ENCODE measurements at regions not wholly inside any gene's neighbourhood (a gene's known extent, or its start where the extent isn't known, plus 50 kb on each side); places are given as distances from the start of the nearest gene placed in this dataset.
A peak's percentile ranks its signal among the peaks of the same experiment; 100 is the strongest.

DNA sequence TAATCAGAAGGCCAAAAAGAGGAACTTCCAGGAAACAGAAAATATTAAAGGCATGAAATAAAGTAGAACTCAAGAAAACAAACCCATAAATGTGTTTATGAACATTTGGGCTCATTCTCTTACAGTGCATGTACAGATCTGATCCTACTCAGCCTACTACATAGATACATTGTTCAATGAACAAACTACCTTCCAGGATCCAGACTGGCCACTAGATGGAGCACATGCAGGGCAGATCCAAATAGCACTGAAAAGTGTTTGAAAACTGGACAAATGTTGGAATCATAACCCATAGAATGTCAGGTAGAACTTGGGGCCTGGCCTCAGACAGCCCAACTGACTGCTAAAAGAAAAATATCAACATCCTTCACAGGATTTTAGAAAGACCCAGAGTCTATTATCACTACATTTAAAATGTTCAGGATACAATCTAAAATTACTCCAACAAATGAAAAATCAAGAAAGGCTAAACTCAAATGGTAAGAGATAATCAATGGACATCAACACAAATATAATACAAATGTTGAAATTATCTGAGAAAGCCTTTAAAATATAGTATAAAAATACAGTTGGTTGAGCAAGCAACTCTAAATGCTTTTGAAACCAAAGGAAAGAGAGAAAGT, 122.4 kb upstream of the NUDT7 start:
- BruUV-seq (replicated peaks), result no TSS peak
- Mint-ChIP-seq H3K4me3 (ENCODE audit: low read depth, unreplicated experiment) (no peak overlapping the region), H3K36me3 (ENCODE audit: insufficient read depth, unreplicated experiment) (no peaks in the 10 kb centered on the region), H3K27me3 (ENCODE audit: unreplicated experiment) (peaks cover 67% of the 10 kb centered on the region), H3K27ac (ENCODE audit: unreplicated experiment) (no peak overlapping the region), H3K4me1 (ENCODE audit: low read depth, unreplicated experiment) (no peaks in the 10 kb centered on the region), H3K9me3 (ENCODE audit: low read depth, unreplicated experiment) (no peaks in the 10 kb centered on the region)
- intact Hi-C loops (cut with micrococcal nuclease; ENCODE audit: unreplicated experiment), result loop anchor here (1.0 to 2.0 kb wide), 2 partner anchors 61 to 371 kb away; no protein-coding TSS in a partner anchor
- TF ChIP-seq, protein P1, sequence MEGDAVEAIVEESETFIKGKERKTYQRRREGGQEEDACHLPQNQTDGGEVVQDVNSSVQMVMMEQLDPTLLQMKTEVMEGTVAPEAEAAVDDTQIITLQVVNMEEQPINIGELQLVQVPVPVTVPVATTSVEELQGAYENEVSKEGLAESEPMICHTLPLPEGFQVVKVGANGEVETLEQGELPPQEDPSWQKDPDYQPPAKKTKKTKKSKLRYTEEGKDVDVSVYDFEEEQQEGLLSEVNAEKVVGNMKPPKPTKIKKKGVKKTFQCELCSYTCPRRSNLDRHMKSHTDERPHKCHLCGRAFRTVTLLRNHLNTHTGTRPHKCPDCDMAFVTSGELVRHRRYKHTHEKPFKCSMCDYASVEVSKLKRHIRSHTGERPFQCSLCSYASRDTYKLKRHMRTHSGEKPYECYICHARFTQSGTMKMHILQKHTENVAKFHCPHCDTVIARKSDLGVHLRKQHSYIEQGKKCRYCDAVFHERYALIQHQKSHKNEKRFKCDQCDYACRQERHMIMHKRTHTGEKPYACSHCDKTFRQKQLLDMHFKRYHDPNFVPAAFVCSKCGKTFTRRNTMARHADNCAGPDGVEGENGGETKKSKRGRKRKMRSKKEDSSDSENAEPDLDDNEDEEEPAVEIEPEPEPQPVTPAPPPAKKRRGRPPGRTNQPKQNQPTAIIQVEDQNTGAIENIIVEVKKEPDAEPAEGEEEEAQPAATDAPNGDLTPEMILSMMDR (IDR thresholded peaks at IDR 0.05; ENCODE audit: unreplicated experiment), result peak; percentile 79
- CTCF ChIA-PET, result no interaction called here
- DNase-seq, result peak; percentile 61

DNA sequence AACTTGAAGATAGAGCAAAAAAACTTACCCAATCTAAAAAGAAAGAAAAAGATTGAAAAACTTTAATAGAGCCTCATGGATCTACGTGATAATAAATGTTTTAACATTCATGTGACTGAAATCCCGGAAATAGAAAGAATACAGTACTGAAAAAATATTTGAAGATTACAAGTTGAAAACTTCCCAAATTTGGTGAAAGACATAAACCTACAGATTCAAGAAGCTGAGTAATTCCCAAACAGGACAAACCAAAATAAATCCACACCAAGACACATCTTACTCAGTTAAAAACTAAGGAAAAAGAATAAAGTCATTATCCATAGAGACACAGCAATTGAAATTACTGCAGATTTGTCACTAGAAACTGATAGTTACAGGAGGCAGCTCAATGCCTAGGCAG, 121.8 kb upstream of the NUDT7 start:
- Mint-ChIP-seq H3K9me3 (ENCODE audit: low read depth, unreplicated experiment) (no peaks in the 10 kb centered on the region), H3K27ac (ENCODE audit: unreplicated experiment) (no peak overlapping the region), H3K4me1 (ENCODE audit: low read depth, unreplicated experiment) (no peaks in the 10 kb centered on the region), H3K27me3 (ENCODE audit: unreplicated experiment) (peaks cover 65% of the 10 kb centered on the region), H3K36me3 (ENCODE audit: insufficient read depth, unreplicated experiment) (no peaks in the 10 kb centered on the region), H3K4me3 (ENCODE audit: low read depth, unreplicated experiment) (no peak overlapping the region)
- intact Hi-C loops (cut with micrococcal nuclease; ENCODE audit: unreplicated experiment), result no loop called here
- no TSS peak for BruUV-seq (replicated peaks)
- CTCF ChIA-PET, result no interaction called here
- TF ChIP-seq, protein P1 (IDR thresholded peaks at IDR 0.05; ENCODE audit: unreplicated experiment), result no peak
- DNase-seq, result no peak

DNA sequence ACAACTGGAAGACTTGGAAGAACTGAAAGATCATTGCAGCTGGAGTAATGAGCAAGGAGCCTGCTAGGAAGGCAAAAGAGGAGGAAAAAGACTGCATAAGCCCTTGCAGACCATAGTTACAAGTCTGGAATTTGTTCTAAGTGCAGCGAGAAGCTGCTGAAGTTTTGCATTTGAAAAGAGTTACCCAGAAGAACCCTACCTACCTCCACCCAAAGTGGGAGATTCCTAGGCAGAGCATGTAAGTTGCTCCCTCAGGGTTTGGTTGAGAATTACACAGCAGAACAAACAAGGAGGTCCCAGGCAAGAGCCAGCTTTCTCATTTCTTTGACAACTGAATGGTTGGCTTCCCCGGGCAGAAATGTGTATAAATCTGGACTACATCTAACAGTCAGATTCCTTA, 118.7 kb upstream of the NUDT7 start:
- TF ChIP-seq, protein P1 (IDR thresholded peaks at IDR 0.05; ENCODE audit: unreplicated experiment), result no peak
- BruUV-seq (replicated peaks), result no TSS peak

DNA sequence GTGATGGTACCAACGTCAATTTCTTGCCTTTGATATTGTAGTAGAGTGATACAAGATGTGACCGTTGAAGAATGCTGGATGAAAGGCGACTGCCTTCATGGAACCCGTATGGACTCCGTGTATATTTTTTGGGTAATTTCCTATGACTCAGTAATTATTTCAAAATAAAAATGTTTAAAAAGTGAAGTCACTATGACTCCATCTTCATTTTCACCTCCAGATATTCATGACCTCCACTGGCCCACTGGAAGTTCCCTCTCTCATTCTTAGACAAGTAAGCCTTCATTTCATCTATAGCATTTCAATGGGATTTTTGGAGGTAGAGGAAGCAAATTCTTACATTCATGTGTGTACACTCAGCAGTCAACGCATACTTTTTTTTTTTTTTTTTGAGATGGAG, 111.8 kb upstream of the NUDT7 start:
- Mint-ChIP-seq H3K4me1 (ENCODE audit: low read depth, unreplicated experiment) (no peaks in the 10 kb centered on the region), H3K4me3 (ENCODE audit: low read depth, unreplicated experiment) (no peak overlapping the region), H3K27me3 (ENCODE audit: unreplicated experiment) (peaks cover 39% of the 10 kb centered on the region), H3K36me3 (ENCODE audit: insufficient read depth, unreplicated experiment) (no peaks in the 10 kb centered on the region), H3K27ac (ENCODE audit: unreplicated experiment) (no peak overlapping the region), H3K9me3 (ENCODE audit: low read depth, unreplicated experiment) (peaks cover 3% of the 10 kb centered on the region)
- intact Hi-C loops (cut with micrococcal nuclease; ENCODE audit: unreplicated experiment), result no loop called here
- TF ChIP-seq, protein P1 (IDR thresholded peaks at IDR 0.05; ENCODE audit: unreplicated experiment), result no peak
- no peak for DNase-seq
- BruUV-seq (replicated peaks), result no TSS peak
- CTCF ChIA-PET, result no interaction called here

More for the DNA sequence above, 118.7 kb upstream of the NUDT7 start:
- DNase-seq, result no peak
- Mint-ChIP-seq H3K27me3 (ENCODE audit: unreplicated experiment) (peaks cover 52% of the 10 kb centered on the region), H3K9me3 (ENCODE audit: low read depth, unreplicated experiment) (no peaks in the 10 kb centered on the region), H3K27ac (ENCODE audit: unreplicated experiment) (no peak overlapping the region), H3K36me3 (ENCODE audit: insufficient read depth, unreplicated experiment) (no peaks in the 10 kb centered on the region), H3K4me1 (ENCODE audit: low read depth, unreplicated experiment) (no peaks in the 10 kb centered on the region), H3K4me3 (ENCODE audit: low read depth, unreplicated experiment) (no peak overlapping the region)
- intact Hi-C loops (cut with micrococcal nuclease; ENCODE audit: unreplicated experiment), result no loop called here
- CTCF ChIA-PET, result no interaction called here
